ENCODE measurements at regions not wholly inside any gene's neighbourhood (a gene's known extent, or its start where the extent isn't known, plus 50 kb on each side); places are given as distances from the start of the nearest gene placed in this dataset.
"Not testable (repeated sequence)": the region's sequence is repeated elsewhere in the genome, so short reads cannot be mapped to it uniquely, and the experiment has no call there.

DNA sequence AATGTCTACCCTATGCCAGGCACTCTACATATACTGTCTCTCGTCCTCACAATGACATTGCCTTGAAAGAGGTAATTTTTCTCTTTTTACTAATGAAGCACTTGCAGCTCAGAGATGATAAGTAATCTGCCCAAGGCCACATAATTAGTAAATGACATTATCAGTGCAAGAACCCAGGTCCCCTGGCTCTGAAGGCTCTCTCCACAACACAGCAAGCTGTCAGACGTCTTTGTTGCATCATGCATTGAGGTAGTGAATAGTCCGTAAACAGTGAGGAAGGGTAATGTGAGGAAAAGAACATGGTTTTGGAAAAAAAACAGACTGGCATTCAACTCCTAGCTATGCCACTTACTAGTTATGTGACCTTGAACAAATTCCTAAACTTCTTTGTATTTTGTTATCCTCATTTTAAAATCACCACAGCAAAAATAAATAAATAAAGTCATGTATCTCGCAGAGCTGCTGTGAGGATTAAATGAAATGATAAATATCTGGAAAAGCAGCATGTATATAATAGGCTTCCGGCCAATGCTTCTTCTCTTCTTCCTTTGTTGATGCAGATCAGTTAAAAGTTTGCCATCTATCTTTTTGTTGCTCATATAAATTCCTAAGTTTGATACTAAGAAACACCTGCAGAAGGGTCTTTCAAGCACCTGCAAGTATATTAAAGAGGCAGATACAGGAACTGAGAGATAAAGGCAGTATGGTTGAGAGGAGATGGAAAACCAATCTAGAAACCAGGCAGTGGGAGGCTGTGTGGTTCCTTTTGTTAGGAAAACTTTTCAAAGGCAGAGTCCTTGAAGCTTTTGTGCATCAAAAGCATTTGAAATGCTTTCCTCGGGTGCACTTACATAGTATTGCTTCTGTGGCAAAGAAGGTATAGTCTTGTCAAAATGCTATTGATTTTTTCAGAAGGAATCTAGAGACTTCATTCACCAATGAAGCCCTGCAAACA lies 82.8 kb downstream of the BTG1 start:
- no peak for TF ChIP-seq EP300 (IDR thresholded peaks at IDR 0.05; ENCODE audit: low read depth)
- TF ChIP-seq POLR2AphosphoS5 (IDR thresholded peaks at IDR 0.05) = no peak
- TF ChIP-seq POLR2A (IDR thresholded peaks at IDR 0.05) = no peak
- H3K4me1 ChIP-seq = peaks cover 17 to 46% (median 26%) of the 10 kb centered on the region in 4 donors
- H3K36me3 ChIP-seq = no peaks in the 10 kb centered on the region
- H3K4me3 ChIP-seq = no peak overlapping the region
- no peak for DNase-seq
- in situ Hi-C loops (cut with MboI; ENCODE audit: low pct_ligation_motif_present in 1 of 4, low pct_unique_long_range_greater_than_20kb in 1 of 4, low sequenced_read_pairs in 3 of 4) = no loop called here
- H3K27ac ChIP-seq = peak overlapping the region in 3 of 4 donors; percentile 70 to 78 (median 74)
- H3K27me3 ChIP-seq = no peaks in the 10 kb centered on the region
- 88 to 95% methylated on average over 5 to 6 of the region's 6 CpGs for WGBS, 2 donors (ENCODE audit: low coverage in 1 of 2)
- H3K9me3 ChIP-seq = no peaks in the 10 kb centered on the region
- intact Hi-C loops (cut with DNase I; ENCODE audit: low total_unique reads) = loop anchor here (5.0 kb wide), 1 partner anchor 251 kb away; no protein-coding TSS in a partner anchor

DNA sequence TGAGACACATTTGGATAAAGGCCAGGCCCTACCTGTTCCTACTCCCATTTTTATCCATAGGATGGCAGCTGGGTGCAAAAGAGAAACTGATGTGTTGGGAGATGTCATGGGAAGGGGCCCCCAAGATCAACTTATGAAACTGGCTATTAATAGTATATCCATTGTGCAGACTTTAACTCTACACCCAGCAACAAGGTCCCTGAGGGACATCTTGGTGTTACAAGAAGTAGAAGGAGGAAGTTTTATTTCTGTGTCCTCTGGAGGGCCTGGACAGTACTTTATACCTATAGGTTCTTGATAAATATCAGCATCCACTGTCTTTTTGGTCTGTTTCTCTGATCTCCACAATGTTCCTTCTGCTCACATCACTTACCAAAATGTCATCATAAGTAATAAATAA lies 84.6 kb downstream of the BTG1 start:
- Histone ChIP-seq H3K27me3 (no peaks in the 10 kb centered on the region), H3K4me1 (peaks cover 17 to 47% (median 26%) of the 10 kb centered on the region in 4 donors), H3K27ac (no peak overlapping the region), H3K4me3 (no peak overlapping the region), H3K9me3 (no peaks in the 10 kb centered on the region), H3K36me3 (no peaks in the 10 kb centered on the region)
- in situ Hi-C loops (cut with MboI; ENCODE audit: low pct_ligation_motif_present in 1 of 4, low pct_unique_long_range_greater_than_20kb in 1 of 4, low sequenced_read_pairs in 3 of 4) (no loop called here), intact Hi-C loops (cut with DNase I; ENCODE audit: low total_unique reads) (loop anchor here (5.0 kb wide), 1 partner anchor 249 kb away; no protein-coding TSS in a partner anchor)
- no peak for DNase-seq
- TF ChIP-seq, protein P1, sequence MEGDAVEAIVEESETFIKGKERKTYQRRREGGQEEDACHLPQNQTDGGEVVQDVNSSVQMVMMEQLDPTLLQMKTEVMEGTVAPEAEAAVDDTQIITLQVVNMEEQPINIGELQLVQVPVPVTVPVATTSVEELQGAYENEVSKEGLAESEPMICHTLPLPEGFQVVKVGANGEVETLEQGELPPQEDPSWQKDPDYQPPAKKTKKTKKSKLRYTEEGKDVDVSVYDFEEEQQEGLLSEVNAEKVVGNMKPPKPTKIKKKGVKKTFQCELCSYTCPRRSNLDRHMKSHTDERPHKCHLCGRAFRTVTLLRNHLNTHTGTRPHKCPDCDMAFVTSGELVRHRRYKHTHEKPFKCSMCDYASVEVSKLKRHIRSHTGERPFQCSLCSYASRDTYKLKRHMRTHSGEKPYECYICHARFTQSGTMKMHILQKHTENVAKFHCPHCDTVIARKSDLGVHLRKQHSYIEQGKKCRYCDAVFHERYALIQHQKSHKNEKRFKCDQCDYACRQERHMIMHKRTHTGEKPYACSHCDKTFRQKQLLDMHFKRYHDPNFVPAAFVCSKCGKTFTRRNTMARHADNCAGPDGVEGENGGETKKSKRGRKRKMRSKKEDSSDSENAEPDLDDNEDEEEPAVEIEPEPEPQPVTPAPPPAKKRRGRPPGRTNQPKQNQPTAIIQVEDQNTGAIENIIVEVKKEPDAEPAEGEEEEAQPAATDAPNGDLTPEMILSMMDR (IDR thresholded peaks at IDR 0.05) = no peak
- no peak for TF ChIP-seq POLR2AphosphoS5 (IDR thresholded peaks at IDR 0.05)
- no peak for TF ChIP-seq EP300 (IDR thresholded peaks at IDR 0.05; ENCODE audit: low read depth)
- TF ChIP-seq POLR2A (IDR thresholded peaks at IDR 0.05) = no peak

- TF ChIP-seq POLR2A (IDR thresholded peaks at IDR 0.05) (no peak), POLR2AphosphoS5 (IDR thresholded peaks at IDR 0.05) (no peak), EP300 (IDR thresholded peaks at IDR 0.05; ENCODE audit: low read depth) (no peak)
- TF ChIP-seq, protein P1 (IDR thresholded peaks at IDR 0.05) = no peak
- Histone ChIP-seq H3K27ac (no peak overlapping the region), H3K27me3 (no peaks in the 10 kb centered on the region), H3K4me1 (peaks cover 13 to 40% (median 18%) of the 10 kb centered on the region in 4 donors), H3K36me3 (no peaks in the 10 kb centered on the region), H3K9me3 (no peaks in the 10 kb centered on the region), H3K4me3 (no peak overlapping the region)
- WGBS, 2 donors (ENCODE audit: low coverage in 1 of 2) = 40 to 64% methylated on average over 2 of the region's 2 CpGs
- DNase-seq = no peak
- in situ Hi-C loops (cut with MboI; ENCODE audit: low pct_ligation_motif_present in 1 of 4, low pct_unique_long_range_greater_than_20kb in 1 of 4, low sequenced_read_pairs in 3 of 4) = no loop called here
- intact Hi-C loops (cut with DNase I; ENCODE audit: low total_unique reads) = loop anchor here (5.0 kb wide), 1 partner anchor 248 kb away; no protein-coding TSS in a partner anchor
These were observed 85.7 kb downstream of the BTG1 start for GRCh38 chr12:92059960-92060359.

GRCh38 chr12:92058664-92059063 lies 87.0 kb downstream of the BTG1 start:
- H3K27ac ChIP-seq = no peak overlapping the region
- H3K9me3 ChIP-seq = no peaks in the 10 kb centered on the region
- H3K36me3 ChIP-seq = no peaks in the 10 kb centered on the region
- H3K27me3 ChIP-seq = no peaks in the 10 kb centered on the region
- 100% methylated on average over 1 of the region's 1 CpG for WGBS, 2 donors (ENCODE audit: low coverage in 1 of 2)
- no peak for DNase-seq
- TF ChIP-seq POLR2AphosphoS5 (IDR thresholded peaks at IDR 0.05) (no peak), POLR2A (IDR thresholded peaks at IDR 0.05) (no peak)
- H3K4me1 ChIP-seq = peaks cover under 1 to 27% (median 6%) of the 10 kb centered on the region in 4 donors
- intact Hi-C loops (cut with DNase I; ENCODE audit: low total_unique reads) (no loop called here), in situ Hi-C loops (cut with MboI; ENCODE audit: low pct_ligation_motif_present in 1 of 4, low pct_unique_long_range_greater_than_20kb in 1 of 4, low sequenced_read_pairs in 3 of 4) (no loop called here)
- no peak overlapping the region for H3K4me3 ChIP-seq

GRCh38 chr12:92056756-92057155 lies 88.9 kb downstream of the BTG1 start:
- H3K4me3 ChIP-seq; in situ Hi-C loops (cut with MboI; ENCODE audit: low pct_ligation_motif_present in 1 of 4, low pct_unique_long_range_greater_than_20kb in 1 of 4, low sequenced_read_pairs in 3 of 4); H3K27me3 ChIP-seq; DNase-seq; H3K9me3 ChIP-seq; H3K36me3 ChIP-seq; H3K27ac ChIP-seq; intact Hi-C loops (cut with DNase I; ENCODE audit: low total_unique reads): not testable (repeated sequence)
- peaks cover 0 to 19% (median 3%) of the 10 kb centered on the region in 4 donors for H3K4me1 ChIP-seq
- 91 to 100% methylated on average over 1 of the region's 1 CpG for WGBS, 2 donors (ENCODE audit: low coverage in 1 of 2)
